NT2/D1 (cell line): ENCODE measurements at regions not wholly inside any gene's neighbourhood (a gene's known extent, or its start where the extent isn't known, plus 50 kb on each side); places are given as distances from the start of the nearest gene placed in this dataset.

Experiments used
- SUZ12 ChIP-seq: IDR thresholded peaks from 2 replicates; pipeline ENCODE4 v1.6.1; 2011; ENCODE audit not compliant: insufficient read length, insufficient read depth; ENCODE audit errors: extremely low read depth
- ZNF274 ChIP-seq: IDR thresholded peaks from 2 replicates; pipeline ENCODE4 v1.6.1; 2011; ENCODE audit warnings: mild to moderate bottlenecking, low read depth, low read length

DNA sequence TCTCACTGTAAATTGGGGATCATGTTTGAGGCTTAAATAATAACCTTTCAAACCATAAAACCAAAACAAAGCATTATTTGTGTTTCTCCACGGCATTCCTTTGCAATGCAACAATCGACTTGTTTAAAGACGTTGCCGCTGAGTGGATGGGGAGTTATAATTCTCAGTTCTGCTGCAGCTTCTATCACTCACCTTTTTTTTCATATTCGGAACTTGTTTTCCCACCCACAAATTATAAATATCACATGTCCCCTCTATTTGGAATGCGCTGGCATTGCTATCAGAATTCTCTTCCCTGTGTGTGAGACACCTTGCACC is 372.8 kb upstream of the SMIM21 start:
- TF ChIP-seq ZNF274 (no peak), SUZ12 (no peak)
